ENCODE measurements at regions not wholly inside any gene's neighbourhood (a gene's known extent, or its start where the extent isn't known, plus 50 kb on each side); places are given as distances from the start of the nearest gene placed in this dataset.
"Not testable (repeated sequence)": the region's sequence is repeated elsewhere in the genome, so short reads cannot be mapped to it uniquely, and the experiment has no call there.

- TF ChIP-seq, protein P1, sequence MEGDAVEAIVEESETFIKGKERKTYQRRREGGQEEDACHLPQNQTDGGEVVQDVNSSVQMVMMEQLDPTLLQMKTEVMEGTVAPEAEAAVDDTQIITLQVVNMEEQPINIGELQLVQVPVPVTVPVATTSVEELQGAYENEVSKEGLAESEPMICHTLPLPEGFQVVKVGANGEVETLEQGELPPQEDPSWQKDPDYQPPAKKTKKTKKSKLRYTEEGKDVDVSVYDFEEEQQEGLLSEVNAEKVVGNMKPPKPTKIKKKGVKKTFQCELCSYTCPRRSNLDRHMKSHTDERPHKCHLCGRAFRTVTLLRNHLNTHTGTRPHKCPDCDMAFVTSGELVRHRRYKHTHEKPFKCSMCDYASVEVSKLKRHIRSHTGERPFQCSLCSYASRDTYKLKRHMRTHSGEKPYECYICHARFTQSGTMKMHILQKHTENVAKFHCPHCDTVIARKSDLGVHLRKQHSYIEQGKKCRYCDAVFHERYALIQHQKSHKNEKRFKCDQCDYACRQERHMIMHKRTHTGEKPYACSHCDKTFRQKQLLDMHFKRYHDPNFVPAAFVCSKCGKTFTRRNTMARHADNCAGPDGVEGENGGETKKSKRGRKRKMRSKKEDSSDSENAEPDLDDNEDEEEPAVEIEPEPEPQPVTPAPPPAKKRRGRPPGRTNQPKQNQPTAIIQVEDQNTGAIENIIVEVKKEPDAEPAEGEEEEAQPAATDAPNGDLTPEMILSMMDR (IDR thresholded peaks at IDR 0.05; ENCODE audit: low read depth, low read length), result not testable (repeated sequence)
- not testable (repeated sequence) for TF ChIP-seq MYC (IDR thresholded peaks at IDR 0.05; ENCODE audit: low read depth, low read length); POLR2A (IDR thresholded peaks at IDR 0.05; ENCODE audit: extremely low read depth, insufficient read length)
Measured at GRCh38 chr7:76679174-76679573, 52.1 kb upstream of the POMZP3 start.

Data from NB4 (cell line).